GM06990 (cell line): ENCODE measurements at regions not wholly inside any gene's neighbourhood (a gene's known extent, or its start where the extent isn't known, plus 50 kb on each side); places are given as distances from the start of the nearest gene placed in this dataset.

Experiments used
- DNase-seq: peaks from one replicate; pipeline ENCODE4 v3.0.0-alpha.2; 2011; ENCODE audit not compliant: insufficient read length; ENCODE audit errors: extremely low read depth
- H3K27me3 ChIP-seq: replicated peaks from 2 replicates; pipeline ENCODE4 v1.6.0; 2011; ENCODE audit warnings: low read length; ENCODE audit not compliant: control insufficient read depth, insufficient read depth
- H3K36me3 ChIP-seq: 2 replicates; pipeline ENCODE4 v1.5.1; 2011; ENCODE audit warnings: low read length; ENCODE audit not compliant: control insufficient read depth, insufficient read depth
- H3K4me3 ChIP-seq: replicated peaks from 2 replicates; pipeline ENCODE4 v1.5.1; 2011; ENCODE audit warnings: low read depth, mild to moderate bottlenecking, control low read depth, low read length
- CTCF ChIP-seq: IDR thresholded peaks from 2 replicates; pipeline ENCODE4 v1.5.1; 2011; ENCODE audit warnings: low read length, control low read depth, mild to moderate bottlenecking, inconsistent platforms; ENCODE audit not compliant: insufficient read depth, poor library complexity, severe bottlenecking

- no peak overlapping the region for H3K4me3 ChIP-seq
- no peaks in the 10 kb centered on the region for H3K27me3 ChIP-seq
- TF ChIP-seq CTCF = no peak
- DNase-seq = no peak
- H3K36me3 ChIP-seq = no peaks in the 10 kb centered on the region
These were observed 852.0 kb downstream of the BCL11A start for GRCh38 chr2:59701271-59701994.

- H3K4me3 ChIP-seq = no peak overlapping the region
- no peak for TF ChIP-seq CTCF
- H3K36me3 ChIP-seq = no peaks in the 10 kb centered on the region
- DNase-seq = no peak
- no peaks in the 10 kb centered on the region for H3K27me3 ChIP-seq
These were observed 859.3 kb downstream of the BCL11A start for GRCh38 chr2:59694176-59694575.

GRCh38 chr2:59693231-59693959 lies 860.1 kb downstream of the BCL11A start:
- DNase-seq = no peak
- Histone ChIP-seq H3K27me3 (no peaks in the 10 kb centered on the region), H3K4me3 (no peak overlapping the region), H3K36me3 (no peaks in the 10 kb centered on the region)
- TF ChIP-seq CTCF = no peak

GRCh38 chr2:59691518-59692190 lies 861.8 kb downstream of the BCL11A start:
- DNase-seq = no peak
- Histone ChIP-seq H3K36me3 (no peaks in the 10 kb centered on the region), H3K4me3 (no peak overlapping the region), H3K27me3 (no peaks in the 10 kb centered on the region)
- TF ChIP-seq CTCF = no peak

- Histone ChIP-seq H3K4me3 (no peak overlapping the region), H3K36me3 (no peaks in the 10 kb centered on the region), H3K27me3 (no peaks in the 10 kb centered on the region)
- TF ChIP-seq CTCF = no peak
- DNase-seq = no peak
These were observed 862.6 kb downstream of the BCL11A start for GRCh38 chr2:59690849-59691248.
